Thoracic aorta (tissue), 2 donors: ENCODE measurements at regions not wholly inside any gene's neighbourhood (a gene's known extent, or its start where the extent isn't known, plus 50 kb on each side); places are given as distances from the start of the nearest gene placed in this dataset.
A peak's percentile ranks its signal among the peaks of the same experiment; 100 is the strongest.

Experiments
- ATAC-seq: fragments of 150-250 bp; one replicate; pipeline ENCODE4 v1.8.0; 2017; ENCODE audit warnings: low read depth; ENCODE audit not compliant: insufficient number of reproducible peaks, low FRiP score
- DNase-seq: peaks from one replicate; pipeline ENCODE4 v3.0.0-alpha.2; 2020; ENCODE audit warnings: low spot score
- H3K27ac ChIP-seq, 2 donors: fragments of 200-600 bp; sonication (generic); 1 replicate in 1 of 2; 2 replicates in 1 of 2; pipeline ENCODE4 v1.5.1; 2016; ENCODE audit warnings: mild to moderate bottlenecking in 2 of 2, moderate library complexity in 2 of 2
- H3K27me3 ChIP-seq: fragments of 200-600 bp; sonication (generic); replicated peaks from 2 replicates; pipeline ENCODE4 v1.6.0; 2016; ENCODE audit warnings: mild to moderate bottlenecking; ENCODE audit not compliant: insufficient read depth
- H3K36me3 ChIP-seq: fragments of 200-600 bp; sonication (generic); one replicate; pipeline ENCODE4 v1.5.1; 2016
- H3K4me1 ChIP-seq, 2 donors: fragments of 200-600 bp; sonication (generic); 1 replicate in 1 of 2; 2 replicates in 1 of 2; pipeline versions ENCODE4 v1.5.1 to v1.6.0; 2016; ENCODE audit warnings: low read depth in 2 of 2, mild to moderate bottlenecking in 1 of 2; ENCODE audit not compliant: control insufficient read depth in 1 of 2
- H3K4me3 ChIP-seq: fragments of 200-600 bp; sonication (generic); 2 replicates; pipeline ENCODE4 v1.5.1; 2016; ENCODE audit warnings: mild to moderate bottlenecking
- H3K9me3 ChIP-seq: fragments of 200-600 bp; sonication (generic); 2 replicates; pipeline ENCODE4 v1.5.1; 2016
- TF ChIP-seq, protein P1 (sequence below): fragments of 200-600 bp; sonication (generic); IDR thresholded peaks from one replicate; pipeline ENCODE4 v1.5.1; 2019; ENCODE audit warnings: antibody characterized with exemption

DNA sequence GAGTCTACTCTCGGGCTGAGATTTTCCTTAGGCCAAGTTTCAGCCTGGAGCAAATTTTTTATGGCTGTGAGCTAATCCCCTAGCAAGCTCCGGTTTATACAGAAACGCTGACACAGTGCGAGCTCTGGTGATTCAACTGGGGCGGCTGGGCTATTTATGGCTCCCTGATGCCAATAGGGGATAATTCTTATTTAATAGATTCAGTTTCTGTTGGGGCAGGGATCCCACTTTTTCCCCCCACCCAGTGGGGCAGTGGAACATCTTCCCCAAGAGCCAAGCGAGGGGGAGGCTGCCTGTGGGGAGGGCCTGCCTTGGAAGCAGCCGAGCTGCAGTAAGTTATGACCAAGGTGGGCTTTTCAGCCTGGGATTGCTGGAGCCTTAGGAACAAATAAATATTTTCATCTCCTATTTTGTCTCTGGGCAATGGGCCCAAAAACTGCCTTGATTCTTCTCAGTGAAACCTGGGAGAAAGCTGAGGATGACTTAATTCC lies 129.1 kb downstream of the MACROH2A1 start:
- H3K27me3 ChIP-seq = no peaks in the 10 kb centered on the region
- DNase-seq (no peak), ATAC-seq (peak; percentile 86)
- TF ChIP-seq, protein P1, sequence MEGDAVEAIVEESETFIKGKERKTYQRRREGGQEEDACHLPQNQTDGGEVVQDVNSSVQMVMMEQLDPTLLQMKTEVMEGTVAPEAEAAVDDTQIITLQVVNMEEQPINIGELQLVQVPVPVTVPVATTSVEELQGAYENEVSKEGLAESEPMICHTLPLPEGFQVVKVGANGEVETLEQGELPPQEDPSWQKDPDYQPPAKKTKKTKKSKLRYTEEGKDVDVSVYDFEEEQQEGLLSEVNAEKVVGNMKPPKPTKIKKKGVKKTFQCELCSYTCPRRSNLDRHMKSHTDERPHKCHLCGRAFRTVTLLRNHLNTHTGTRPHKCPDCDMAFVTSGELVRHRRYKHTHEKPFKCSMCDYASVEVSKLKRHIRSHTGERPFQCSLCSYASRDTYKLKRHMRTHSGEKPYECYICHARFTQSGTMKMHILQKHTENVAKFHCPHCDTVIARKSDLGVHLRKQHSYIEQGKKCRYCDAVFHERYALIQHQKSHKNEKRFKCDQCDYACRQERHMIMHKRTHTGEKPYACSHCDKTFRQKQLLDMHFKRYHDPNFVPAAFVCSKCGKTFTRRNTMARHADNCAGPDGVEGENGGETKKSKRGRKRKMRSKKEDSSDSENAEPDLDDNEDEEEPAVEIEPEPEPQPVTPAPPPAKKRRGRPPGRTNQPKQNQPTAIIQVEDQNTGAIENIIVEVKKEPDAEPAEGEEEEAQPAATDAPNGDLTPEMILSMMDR = no peak
- H3K4me3 ChIP-seq = no peak overlapping the region
- peak overlapping the region; percentile 69 to 80 for H3K27ac ChIP-seq
- H3K36me3 ChIP-seq = no peaks in the 10 kb centered on the region
- no peaks in the 10 kb centered on the region for H3K9me3 ChIP-seq
- peaks cover 4 to 17% of the 10 kb centered on the region in 2 donors for H3K4me1 ChIP-seq

DNA sequence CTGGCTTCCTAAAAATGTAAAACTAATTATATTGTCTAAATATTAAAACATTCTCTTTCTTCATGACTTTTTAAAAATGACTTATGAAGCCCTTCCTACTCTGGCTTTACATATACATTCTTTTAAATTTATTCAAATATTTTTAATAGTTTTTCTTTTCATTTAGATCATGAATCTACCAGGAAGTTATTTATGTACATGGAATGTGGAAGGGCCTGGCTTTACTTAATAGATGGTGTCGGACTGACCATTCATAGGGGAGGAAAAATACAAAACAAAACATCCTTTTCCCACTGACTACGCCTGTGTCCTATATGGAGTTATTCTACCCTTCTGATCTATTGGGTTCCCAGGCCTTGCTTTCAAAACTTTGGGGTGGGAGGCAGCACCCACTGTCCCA lies 129.8 kb downstream of the MACROH2A1 start:
- Histone ChIP-seq H3K27me3 (no peaks in the 10 kb centered on the region), H3K36me3 (no peaks in the 10 kb centered on the region), H3K4me1 (peaks cover 4 to 17% of the 10 kb centered on the region in 2 donors), H3K27ac (peak overlapping the region; percentile 69 to 80), H3K4me3 (no peak overlapping the region), H3K9me3 (no peaks in the 10 kb centered on the region)
- TF ChIP-seq, protein P1 = no peak
- ATAC-seq (no peak), DNase-seq (no peak)

DNA sequence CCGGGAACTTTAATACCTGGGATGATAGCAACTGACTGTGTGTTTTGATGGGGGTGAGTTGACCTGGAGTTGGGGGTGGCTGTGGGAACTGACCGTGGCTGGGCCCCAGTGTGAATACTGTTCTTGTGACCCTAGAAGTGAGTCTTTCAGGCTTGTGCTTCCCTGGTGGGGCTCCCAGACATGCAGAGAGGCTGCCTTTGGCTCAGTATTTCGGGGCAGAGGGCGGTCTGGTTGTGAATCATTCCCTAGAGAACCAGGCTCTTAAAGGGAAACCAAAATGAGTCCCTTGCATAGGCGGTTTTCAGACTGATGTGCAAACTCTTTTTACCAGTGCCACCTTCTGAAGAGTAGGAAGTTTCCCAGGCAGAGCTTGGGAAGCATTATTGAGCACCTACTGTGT lies 132.1 kb downstream of the MACROH2A1 start:
- TF ChIP-seq, protein P1 = no peak
- Histone ChIP-seq H3K4me1 (peaks cover 4 to 17% of the 10 kb centered on the region in 2 donors), H3K27ac (no peak overlapping the region), H3K9me3 (no peaks in the 10 kb centered on the region), H3K27me3 (no peaks in the 10 kb centered on the region), H3K36me3 (no peaks in the 10 kb centered on the region), H3K4me3 (no peak overlapping the region)
- ATAC-seq (no peak), DNase-seq (no peak)

DNA sequence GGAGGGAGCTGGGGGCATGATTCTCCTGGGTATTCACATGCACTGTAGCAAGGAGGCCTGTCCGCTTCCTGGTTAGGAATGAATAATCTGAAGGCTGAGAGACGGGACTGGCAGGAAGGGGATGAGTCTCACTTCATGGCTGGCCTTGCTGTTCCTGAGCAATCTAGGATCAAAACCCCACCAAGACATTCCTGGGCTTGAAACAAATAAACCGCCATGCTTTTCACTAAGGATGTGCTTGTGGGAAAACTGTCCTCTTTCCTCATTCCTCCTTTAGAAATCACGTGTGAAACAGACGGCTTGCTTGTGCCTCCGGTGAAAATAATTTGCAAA lies 132.8 kb downstream of the MACROH2A1 start:
- no peaks in the 10 kb centered on the region for H3K27me3 ChIP-seq
- no peak overlapping the region for H3K4me3 ChIP-seq
- H3K4me1 ChIP-seq = peaks cover 4 to 17% of the 10 kb centered on the region in 2 donors
- no peaks in the 10 kb centered on the region for H3K9me3 ChIP-seq
- TF ChIP-seq, protein P1 = no peak
- H3K36me3 ChIP-seq = no peaks in the 10 kb centered on the region
- H3K27ac ChIP-seq = peak overlapping the region in 1 of 2 donors; percentile 43
- ATAC-seq (no peak), DNase-seq (no peak)

DNA sequence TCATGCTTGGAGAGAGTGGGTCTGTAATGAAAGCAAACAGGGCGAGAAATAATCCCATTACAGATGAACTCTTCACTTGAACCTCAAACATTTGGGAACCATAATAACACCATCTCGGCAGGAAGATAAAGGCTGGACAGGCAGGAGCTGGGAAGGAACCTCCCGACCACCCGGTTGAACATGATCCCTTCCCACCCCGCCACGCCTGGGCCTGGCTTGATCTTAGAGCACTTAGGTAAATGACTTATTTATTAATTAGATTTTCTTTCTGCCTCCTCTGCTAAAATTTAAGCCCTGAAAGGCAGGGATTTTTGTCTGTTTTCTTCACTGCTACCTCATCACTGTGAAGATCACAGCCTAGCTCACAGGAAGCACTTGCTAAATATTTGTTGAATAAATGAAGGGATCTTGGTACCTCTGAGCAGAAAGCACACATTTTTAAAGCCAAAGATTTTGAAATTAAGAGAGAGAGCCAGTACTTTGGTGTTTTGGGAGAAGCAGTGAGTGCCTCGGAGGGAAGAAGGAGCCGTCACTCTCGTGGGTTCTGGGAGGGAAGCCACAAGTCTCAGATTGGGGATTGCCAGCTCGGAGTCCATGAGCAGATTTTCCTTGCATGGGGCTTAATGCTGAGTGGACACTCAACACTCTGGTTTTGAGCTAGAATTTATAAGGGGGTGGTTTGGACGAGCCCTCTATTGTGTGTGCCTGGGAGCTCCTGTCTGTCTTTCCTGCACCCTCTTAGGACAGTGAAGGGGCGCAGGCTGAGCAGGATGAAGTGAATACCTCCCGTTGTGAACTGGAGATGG lies 133.3 kb downstream of the MACROH2A1 start:
- no peaks in the 10 kb centered on the region for H3K36me3 ChIP-seq
- H3K9me3 ChIP-seq = no peaks in the 10 kb centered on the region
- H3K4me1 ChIP-seq = peaks cover 4 to 16% of the 10 kb centered on the region in 2 donors
- H3K4me3 ChIP-seq = no peak overlapping the region
- DNase-seq = no peak
- TF ChIP-seq, protein P1 = no peak
- H3K27me3 ChIP-seq = no peaks in the 10 kb centered on the region
- H3K27ac ChIP-seq = peak overlapping the region in 1 of 2 donors; percentile 43
- no peak for ATAC-seq
